ENCODE measurements at regions not wholly inside any gene's neighbourhood (a gene's known extent, or its start where the extent isn't known, plus 50 kb on each side); places are given as distances from the start of the nearest gene placed in this dataset.

GRCh38 chr2:21836261-21836660 is 712.5 kb downstream of the TDRD15 start:
- TF ChIP-seq CTCF (IDR thresholded peaks at IDR 0.05; ENCODE audit: insufficient read depth, low read length, poor library complexity, severe bottlenecking): no peak
- no peak for TF ChIP-seq EZH2phosphoT487 (conservative IDR thresholded peaks at IDR 0.05; ENCODE audit: low read length)
